HG03064 (cell line): ENCODE measurements at regions not wholly inside any gene's neighbourhood (a gene's known extent, or its start where the extent isn't known, plus 50 kb on each side); places are given as distances from the start of the nearest gene placed in this dataset.
"Not testable (repeated sequence)": the region's sequence is repeated elsewhere in the genome, so short reads cannot be mapped to it uniquely, and the experiment has no call there.

Experiments used
- ATAC-seq: cut with Tn5 transposase; IDR thresholded peaks from one replicate; pipeline ENCODE4 v1.9.1; 2021; ENCODE audit warnings: low read depth; ENCODE audit not compliant: unreplicated experiment

DNA sequence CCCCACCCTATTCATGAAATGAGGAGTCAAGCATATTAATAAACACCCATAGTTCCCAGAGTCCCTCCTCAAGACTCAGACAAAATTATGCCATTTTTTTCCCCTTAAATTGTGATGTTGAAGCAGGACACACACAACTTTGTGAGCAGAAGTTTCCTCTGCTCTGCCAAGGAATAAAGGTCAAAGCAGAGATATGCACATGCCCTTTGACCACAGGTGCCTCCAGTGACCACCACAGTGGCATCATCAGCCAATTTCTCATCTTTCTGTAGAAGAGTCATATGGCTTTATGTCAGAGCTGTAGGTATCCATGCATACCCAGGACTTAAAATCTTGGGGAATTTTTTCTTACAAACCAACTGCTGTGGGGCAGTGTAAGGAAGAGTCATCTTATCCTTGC, 304.4 kb upstream of the GADL1 start:
- ATAC-seq: no peak

DNA sequence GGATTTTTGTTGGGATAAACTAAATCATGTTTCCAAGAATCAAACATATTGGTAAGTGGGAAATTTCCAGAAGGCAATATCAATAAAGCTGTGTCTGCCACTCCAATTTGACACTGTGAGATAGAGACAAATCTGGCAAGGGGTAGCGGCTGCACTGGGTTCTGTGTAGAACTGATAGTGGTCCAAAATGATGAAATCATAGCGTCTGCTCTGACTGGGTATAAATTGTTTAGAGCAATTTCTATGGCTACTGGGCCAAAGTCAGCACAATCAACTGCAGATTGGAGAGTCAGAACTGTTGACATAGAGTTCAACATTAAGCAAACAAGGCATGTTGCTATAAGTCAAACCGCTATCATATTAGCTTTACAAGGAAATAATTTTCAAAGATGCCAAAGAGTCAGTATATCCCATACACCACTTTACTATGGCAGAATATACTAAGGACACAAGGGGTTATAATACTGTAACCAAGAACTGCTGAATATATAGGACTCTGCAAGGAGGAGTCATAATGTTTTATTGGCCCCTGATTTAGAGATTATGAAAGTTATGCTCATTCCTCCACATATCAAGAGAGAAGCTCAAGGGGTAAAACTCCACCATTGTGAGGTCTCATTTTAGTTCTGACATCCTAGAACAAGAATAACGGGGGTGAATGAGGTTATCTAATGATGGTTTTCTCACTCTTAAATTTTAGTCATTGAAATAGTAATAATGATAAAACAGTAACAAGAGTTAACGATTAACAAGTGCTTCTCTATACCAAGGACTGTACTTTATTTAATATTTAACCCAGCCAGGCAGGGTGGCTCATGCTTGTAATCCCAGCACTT, 309.7 kb upstream of the GADL1 start:
- no peak for ATAC-seq

DNA sequence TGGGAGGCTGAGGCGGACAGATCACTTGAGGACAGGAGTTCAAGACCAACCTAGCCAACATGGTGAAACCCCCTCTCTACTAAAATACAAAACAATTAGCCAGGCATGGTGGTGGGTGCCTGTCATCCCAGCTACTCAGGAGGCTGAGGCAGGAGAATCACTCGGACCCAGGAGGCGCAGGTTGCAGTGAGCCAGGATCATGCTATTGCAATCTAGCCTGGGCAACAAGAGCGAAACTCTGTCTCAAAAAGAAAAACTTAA, 310.3 kb upstream of the GADL1 start:
- not testable (repeated sequence) for ATAC-seq

DNA sequence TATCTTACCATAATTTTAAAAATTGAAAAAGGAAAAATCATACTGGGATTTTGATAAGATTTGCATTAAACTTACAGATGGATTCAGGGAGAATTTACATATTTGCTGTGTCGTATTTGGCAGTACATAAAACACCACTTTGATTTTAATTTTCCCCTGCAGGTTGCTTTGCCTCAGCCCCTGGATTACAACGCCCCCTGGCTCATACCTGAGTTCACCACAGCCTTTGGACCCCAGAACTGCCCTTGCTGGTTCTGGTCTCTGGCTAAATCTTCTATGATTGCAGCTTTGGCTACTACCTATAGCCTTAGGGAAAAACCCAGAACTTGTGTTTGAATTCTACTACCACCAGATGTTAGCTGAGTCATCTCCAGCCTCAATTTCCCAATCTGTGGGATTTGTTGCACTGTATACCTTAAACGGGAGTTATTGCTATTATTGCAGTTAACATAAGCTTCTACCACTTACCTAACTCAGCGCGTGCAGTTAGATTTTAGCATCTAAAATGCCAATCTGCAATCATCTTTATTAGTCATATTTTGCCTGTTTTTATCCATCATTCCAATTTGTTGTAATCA, 315.7 kb upstream of the GADL1 start:
- ATAC-seq: no peak

DNA sequence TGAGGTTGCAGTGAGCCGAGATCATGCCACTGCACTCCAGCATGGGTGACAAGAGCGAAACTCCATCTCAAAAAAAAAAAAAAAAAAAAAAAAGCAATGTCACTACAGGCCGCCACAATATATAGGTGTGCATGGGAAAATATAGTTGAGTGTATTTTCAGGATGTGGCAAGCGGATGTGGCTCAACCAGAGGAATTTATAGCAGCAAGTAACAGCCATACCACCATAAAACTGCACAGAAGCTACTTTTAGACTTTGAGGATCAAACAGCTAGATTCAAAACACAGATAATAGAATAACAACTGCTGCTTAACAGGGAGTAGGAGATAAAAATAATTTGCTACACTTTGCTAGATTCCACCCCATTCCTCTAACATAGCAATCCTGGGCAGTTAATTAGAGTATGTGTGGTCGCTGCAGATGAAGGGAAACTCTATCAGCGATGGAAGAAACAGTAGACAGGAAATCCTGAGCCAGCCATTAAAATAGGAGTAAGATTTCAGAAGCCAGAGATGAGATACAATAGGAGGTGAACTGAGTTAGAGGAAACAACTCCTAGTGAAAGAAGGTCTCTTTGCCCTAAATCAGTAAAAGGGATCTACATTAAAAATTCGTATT, 318.7 kb upstream of the STT3B start:
- ATAC-seq: peak; percentile 43

DNA sequence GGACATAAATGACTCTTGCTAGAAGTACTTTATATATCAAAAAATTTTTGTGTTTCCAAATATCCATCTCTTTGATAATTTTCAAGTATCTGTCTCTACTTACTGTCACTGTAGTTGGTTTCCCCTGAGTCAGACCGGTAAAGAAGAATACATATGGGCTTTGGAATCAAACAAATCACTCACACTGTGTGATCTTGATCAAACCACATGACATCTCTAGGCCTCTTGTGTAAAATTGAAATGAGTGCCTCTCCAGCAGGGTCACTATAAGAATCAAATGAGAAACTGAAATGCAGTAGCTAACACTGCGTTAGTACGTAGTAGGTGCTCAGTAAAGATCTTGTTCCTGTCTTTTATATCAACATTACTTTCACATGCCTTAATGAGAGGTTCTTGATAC, 314.6 kb upstream of the STT3B start:
- no peak for ATAC-seq

DNA sequence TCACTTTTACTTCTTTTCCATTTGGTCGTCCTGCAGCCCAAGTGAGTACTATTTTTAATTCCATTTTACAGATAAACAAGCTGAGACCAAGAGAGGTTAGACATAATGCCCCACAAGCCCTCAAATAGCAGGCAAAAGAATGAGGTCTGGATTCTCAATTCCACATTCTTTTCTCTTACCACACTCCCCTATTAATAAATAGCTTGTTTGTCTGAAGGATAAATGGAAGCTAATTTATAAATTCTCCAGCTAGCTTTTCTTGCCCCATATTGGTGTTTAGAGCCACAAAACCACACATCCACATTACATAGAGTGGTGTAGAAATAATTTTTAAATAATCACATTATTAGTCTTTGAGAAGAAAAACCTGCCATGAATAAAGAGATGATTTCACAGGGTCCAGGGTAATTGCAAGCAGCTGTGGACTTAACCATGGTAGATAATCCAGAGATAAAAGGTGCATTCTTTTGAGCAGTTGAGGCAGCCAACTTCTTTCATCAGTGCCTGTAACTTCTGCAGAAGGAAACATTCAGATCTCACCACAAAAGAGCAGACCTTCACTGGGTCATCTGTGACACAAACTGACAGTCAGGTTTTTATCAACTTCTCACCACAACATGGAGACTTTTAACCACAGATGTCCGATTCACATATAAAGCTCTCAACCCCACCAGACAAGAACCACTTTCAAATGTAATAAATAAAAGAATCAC, 313.4 kb upstream of the STT3B start:
- peak; percentile 73 for ATAC-seq

DNA sequence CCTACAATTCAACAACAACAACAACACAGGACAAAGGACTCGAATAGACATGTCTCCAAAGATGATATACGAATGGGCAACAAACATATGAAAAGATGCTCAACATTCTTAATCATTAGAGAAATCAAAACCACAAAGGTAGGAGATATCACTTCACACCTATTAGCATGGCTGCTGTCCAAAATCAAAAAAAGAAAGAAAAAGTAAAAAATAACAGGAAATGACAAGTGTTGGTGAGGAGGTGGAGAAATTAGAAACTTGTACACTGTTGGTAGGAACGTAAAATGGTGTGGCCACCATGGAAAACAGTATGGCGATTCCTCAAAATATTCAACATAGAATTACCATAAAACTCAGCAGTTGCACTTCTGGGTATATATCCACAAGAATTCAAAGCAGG, 312.3 kb upstream of the STT3B start:
- ATAC-seq: no peak

DNA sequence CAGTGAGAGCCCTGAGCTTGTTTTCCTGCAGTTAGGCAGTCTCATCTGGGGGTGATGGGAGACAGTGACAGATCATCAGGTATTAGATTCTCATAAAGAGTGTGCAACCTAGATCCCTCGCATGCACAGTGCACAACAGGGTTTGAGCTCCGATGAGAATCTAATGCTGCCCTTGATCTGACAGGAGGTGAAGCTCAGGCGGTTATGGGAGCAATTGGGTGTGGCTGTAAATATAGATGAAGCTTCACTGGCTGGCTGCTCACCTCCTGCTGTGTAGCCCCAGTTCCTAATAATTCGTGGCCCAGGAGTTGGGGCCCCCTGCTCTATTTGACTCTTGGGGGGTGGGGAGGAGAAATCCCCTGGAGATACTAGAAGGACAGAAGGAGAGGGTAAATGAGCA, 309.4 kb upstream of the STT3B start:
- no peak for ATAC-seq

DNA sequence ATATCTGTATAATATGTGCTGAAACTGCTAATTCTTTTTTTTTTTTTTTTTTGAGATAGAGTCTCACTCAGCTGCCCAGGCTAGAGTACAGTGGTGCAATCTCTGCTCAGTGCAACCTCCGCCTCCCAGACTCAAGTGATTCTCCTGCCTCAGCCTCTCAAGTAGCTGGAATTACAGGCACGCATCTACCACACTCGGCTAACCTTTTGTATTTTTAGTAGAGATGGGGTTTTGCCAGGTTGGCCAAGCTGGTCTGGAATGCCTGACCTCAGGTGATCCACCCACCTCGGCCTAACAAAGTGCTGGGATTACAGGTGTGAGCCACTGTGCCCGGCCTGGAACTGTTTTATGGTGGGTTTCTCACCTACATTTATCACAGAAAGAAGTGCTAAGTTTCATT, 307.8 kb upstream of the STT3B start:
- no peak for ATAC-seq

DNA sequence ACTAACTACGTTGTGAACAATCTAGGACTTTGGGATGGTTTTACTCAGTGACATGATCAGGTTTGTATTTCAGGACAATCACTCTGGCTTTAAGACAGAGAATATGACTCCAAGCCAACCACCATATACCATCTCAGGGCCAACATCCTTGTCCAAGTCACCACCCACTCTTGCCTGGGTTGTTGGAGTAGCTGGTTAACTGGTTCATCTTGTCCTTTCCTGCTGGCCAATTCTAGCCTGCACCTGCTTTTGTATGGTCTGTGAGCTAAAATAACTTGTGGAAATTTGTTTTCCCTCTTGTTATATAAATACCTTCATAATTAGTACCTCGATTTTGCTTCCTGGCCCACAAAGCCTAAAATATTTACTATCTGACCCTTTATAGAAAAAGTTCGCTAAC, 306.8 kb upstream of the STT3B start:
- ATAC-seq: no peak

DNA sequence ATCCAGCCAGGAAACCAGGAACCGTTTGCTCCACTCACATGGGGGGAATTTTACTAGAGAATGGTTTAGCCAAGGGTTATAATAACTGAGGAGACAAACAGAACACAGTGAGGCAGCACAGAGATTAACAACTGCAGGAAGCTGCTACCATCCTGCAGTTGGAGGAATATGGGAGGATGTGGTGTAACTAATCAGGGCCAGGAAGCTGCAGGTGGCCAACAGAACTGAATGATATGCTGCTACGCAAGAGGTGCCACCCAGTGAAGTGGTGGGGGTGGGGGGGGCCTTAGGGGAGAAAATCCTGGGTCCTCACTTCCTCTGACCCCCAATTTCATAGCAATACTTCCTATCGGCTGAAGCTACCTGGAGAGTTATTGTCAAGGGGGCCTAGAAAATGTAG, 306.4 kb upstream of the STT3B start:
- ATAC-seq: no peak

DNA sequence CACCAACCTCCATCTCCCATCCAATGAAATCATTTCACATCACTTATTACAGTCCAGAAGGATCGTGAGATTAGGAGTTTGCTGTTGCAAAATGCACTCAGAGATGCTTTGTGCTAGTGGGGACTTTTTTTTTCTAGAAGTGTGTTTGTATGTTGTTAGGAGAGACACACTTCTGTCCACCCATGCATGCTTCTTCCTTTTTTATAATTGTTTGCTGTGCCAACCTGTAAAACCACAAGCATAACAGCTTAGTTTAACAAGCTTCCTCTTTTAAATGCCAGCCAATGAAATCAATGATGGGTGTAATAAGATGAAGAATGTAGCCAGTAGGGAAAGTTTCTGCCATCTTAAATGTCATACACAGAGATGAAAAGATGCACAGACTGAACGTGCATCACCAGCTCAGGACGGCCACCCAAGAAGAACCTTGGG, 305.6 kb upstream of the STT3B start:
- no peak for ATAC-seq

DNA sequence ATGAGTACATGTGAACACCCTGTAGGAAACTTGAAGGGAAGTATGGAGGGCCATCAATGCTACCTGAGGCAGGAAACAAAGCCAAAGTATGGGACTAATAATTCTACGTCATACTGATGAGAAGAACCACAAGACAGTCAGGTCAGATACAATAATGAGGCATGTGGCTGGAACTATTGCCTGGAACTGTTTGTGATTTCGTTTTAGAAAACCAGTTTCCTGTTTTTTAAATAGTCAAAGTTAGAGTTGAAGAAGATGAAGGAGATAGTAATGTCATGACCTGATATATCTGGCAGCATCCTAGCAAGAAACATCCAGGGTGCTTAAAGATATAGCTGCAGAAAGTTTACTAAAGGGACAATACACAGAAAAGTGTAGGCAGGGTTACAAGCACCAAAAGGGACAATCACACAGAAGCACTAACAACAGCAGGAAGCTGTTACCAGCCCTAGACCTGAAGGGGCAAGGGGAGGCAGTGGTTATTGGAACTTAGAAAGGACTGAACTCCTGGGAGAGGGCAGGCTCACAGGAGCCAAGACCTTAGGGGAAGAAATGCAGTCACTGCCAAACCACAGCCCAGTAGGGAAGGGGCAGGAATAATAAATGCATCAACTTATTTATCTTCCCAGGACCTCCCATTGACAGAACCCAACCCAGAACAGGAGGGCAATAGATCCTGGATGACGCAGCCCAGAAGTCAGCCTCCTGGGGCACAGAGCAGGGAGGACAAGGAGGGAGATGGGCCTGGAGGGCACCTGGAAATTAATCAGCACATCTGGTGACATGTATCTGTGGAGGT, 302.1 kb upstream of the STT3B start:
- no peak for ATAC-seq

DNA sequence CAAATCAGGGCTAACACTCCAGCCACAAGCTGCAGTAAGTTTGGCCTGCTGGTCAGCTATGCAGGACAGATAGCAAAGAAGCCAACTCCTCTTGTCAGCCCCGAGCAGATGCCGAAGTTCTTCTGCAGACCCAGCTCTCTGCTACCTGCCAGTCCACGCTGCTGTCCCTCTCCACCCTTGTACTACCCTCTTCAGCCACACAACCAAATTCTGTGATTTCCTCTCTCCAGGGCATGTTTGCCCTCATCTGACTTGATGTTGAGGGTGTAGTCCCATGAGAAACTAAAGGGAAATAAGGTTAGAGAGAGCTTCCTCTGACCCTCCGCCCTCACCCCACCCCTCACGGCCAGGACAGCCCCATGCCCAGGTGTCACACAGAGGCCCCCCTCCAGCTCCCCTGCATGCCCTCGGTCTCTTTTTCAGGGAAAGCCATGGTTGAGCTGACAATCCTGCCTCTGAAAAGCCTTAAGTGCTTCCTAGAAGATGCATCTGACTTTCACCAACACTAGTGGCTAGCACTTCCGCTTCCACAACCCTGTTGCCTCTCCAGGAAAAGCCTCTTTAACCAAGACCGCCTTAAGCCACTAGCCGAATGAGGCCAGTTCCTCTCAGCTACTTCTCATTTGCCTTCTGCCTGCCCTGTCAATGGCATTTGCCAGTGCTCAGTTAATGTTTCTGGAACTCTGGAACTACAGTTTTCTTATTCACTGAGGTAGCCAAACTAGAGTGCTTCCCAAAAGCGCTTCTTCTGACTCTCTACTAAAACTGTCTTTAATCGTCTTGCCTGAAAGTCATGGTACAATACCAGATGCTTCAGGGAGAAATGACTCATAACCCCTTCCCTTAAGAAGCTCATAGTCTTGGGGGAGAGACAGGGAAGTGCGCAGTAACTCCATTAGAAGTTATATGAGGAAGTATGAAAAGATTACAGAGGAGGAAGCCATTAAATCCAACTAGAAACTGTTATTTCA, 300.4 kb upstream of the STT3B start:
- no peak for ATAC-seq

DNA sequence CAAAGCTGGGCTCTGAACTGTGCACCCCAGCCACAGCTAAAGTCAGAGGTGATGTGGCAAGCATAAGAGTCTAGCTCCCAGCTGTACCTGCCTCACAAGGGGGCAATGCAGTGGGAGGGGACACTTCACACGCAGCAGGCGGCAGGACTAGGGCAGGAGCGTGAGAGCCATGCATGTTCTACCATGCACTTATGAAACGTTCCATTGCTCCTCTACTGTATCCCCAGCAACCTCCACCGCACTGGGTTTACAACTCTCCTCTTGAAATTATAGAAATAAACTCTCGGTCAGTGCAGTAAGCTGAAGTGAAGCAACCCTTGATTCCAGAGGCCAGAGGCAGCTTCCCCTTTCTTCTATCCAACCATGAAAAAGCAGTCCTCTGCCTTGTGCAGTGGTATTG, 298.6 kb upstream of the STT3B start:
- ATAC-seq: no peak

DNA sequence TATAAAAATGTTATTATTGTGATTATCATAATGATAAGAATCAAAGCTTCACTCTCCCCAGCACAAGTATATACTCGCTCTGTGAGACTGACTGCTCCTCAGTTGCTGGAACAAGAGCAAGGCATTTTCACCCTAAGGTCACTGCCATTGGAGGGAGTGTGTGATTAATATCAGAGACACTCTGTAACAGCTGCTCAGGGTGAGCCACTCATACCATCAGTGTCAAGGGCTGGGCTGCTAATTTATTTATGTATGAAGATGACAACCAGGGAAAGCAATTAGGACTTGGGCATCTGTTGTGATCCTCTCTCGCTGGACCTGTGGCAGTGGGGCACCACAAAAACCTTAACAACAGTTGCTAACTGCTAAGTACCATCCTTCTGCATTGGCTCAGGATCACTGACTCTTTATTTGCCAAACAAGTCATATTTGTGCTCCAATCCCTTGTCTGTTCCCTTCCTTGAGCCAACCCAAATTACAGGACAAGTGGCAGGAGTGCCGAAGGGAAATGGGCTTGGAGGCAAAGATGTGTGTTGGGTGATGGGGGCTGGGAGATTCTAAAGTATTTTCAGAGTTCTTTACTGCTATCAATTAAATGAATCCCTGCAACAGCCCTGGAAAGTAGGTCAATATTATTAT, 297.5 kb upstream of the STT3B start:
- no peak for ATAC-seq

DNA sequence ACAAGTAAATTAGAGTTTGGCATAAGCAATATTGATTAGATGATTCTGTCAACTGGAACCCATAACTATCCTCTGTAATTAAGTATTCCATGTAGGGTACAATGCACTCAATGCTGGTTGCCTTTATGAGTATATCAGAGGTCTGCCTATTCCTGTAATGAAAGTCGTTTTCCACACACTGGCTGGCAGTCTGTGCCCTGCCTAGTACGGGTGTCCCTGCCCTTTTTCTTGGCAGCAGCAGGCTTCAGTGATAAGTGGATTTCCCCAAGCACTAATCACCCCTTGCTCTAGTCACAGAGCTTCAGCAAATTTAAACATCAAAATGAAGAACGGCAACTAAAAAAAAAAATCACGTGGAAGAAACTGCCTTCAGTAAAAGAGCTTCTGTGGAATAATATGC, 294.8 kb upstream of the STT3B start:
- ATAC-seq: no peak

DNA sequence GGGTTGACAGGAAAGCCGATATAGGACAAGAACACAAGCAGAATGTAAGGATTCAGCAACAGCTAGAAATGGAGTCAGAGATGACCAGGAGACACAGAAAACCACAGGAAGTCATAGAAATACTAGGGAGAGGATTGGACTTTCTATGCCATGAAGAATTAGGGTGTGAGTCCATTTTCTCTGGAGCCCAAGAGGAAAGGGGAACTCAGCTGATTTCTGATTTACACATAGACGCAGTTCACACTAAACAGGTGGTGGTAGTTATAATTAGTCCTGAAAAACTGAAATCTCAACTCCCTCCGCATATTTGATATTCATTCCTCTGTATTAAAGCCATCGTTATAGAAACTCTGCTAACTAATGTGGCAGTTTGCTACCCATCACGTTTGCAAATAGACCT, 292.7 kb upstream of the STT3B start:
- ATAC-seq: no peak
